Endothelial cell of umbilical vein (primary cell): ENCODE measurements at regions not wholly inside any gene's neighbourhood (a gene's known extent, or its start where the extent isn't known, plus 50 kb on each side); places are given as distances from the start of the nearest gene placed in this dataset.

ENCODE experiments used
- BruUV-seq: library from RNA; stranded (reverse); fragments of 400-500 nt; replicated peaks from 2 replicates; lab custom pipeline; 2021; lab: Mats Ljungman, UMichigan
- CTCF ChIA-PET: fragments of 300-600, 350-600 bp; sonication (Branson Sonifier 250); formaldehyde crosslinking; loops from one replicate; lab custom pipeline; 2021; ENCODE audit warnings: antibody characterized with exemption, inconsistent platforms; lab: Charles Lee
- POLR2A ChIA-PET: fragments of 300-600, 350-600 bp; sonication (Branson Sonifier 250); formaldehyde crosslinking; loops from one replicate; lab custom pipeline; 2021; ENCODE audit warnings: antibody characterized with exemption, inconsistent platforms; lab: Charles Lee
- DNase-seq: peaks from one replicate; pipeline ENCODE4 v3.0.0-alpha.2; 2011; ENCODE audit warnings: low read depth, low spot score
- FAIRE-seq: peaks from 2 replicates; lab custom pipeline; 2011; peaks lifted over from hg19 to GRCh38; lab: Jason Lieb, UNC
- H2AFZ ChIP-seq: 2 replicates; pipeline ENCODE4 v1.6.0; 2012; ENCODE audit warnings: low read depth, low read length, control low read depth, inconsistent platforms
- H3K27ac ChIP-seq: 2 replicates; pipeline ENCODE4 v1.5.1; 2011; ENCODE audit warnings: low read depth, mild to moderate bottlenecking, control low read depth, low read length, moderate library complexity; ENCODE audit not compliant: insufficient read depth
- H3K27me3 ChIP-seq, 2 experiments: 2 replicates each; pipeline versions ENCODE4 v1.6.0 to v1.6.1; 2011; ENCODE audit warnings: low read length in 2 of 2, mixed read lengths in 1 of 2; ENCODE audit not compliant: control insufficient read depth in 2 of 2, insufficient read depth in 2 of 2
- H3K36me3 ChIP-seq, 2 experiments: 2 replicates in 1 of 2; 3 replicates in 1 of 2; pipeline ENCODE4 v1.5.1; 2011; ENCODE audit warnings: low read length in 2 of 2, mild to moderate bottlenecking in 1 of 2, moderate library complexity in 1 of 2; ENCODE audit not compliant: control insufficient read depth in 2 of 2, insufficient read depth in 2 of 2; ENCODE audit errors: extremely low read depth in 1 of 2
- H3K4me1 ChIP-seq: 3 replicates; pipeline ENCODE4 v1.5.1; 2011; ENCODE audit warnings: mild to moderate bottlenecking, low read length; ENCODE audit not compliant: control insufficient read depth, insufficient read depth; ENCODE audit errors: extremely low read depth
- H3K4me2 ChIP-seq: 2 replicates; pipeline ENCODE4 v1.6.1; 2011; ENCODE audit warnings: low read length, control low read depth, mixed read lengths; ENCODE audit not compliant: insufficient read depth
- H3K4me3 ChIP-seq, 3 experiments: fragments of 200-600 bp in 1 of 3; sonication (generic), shearing (Covaris generic) in 1 of 3; replicated peaks in 1 of 3; 2 replicates each; pipeline ENCODE4 v1.5.1; 2011 to 2016; ENCODE audit warnings: control low read depth in 3 of 3, low read length in 3 of 3, mild to moderate bottlenecking in 2 of 3, inconsistent platforms in 1 of 3, low read depth in 1 of 3, moderate library complexity in 1 of 3; ENCODE audit not compliant: insufficient read depth in 1 of 3
- H3K79me2 ChIP-seq: 2 replicates; pipeline ENCODE4 v1.6.0; 2012; ENCODE audit warnings: low read length, inconsistent platforms; ENCODE audit not compliant: control insufficient read depth, insufficient read depth
- H3K9ac ChIP-seq: replicated peaks from 2 replicates; pipeline ENCODE3; 2011; ENCODE audit warnings: low read length, control low read depth; ENCODE audit not compliant: insufficient read depth; ENCODE audit errors: extremely low read depth
- H3K9me1 ChIP-seq: replicated peaks from 3 replicates; pipeline ENCODE4 v1.6.0; 2011; ENCODE audit warnings: mild to moderate bottlenecking, low read length; ENCODE audit not compliant: control insufficient read depth, insufficient read depth; ENCODE audit errors: extremely low read depth
- H3K9me3 ChIP-seq: replicated peaks from 2 replicates; pipeline ENCODE4 v1.5.1; 2012; ENCODE audit warnings: low read length, inconsistent platforms; ENCODE audit not compliant: control insufficient read depth, insufficient read depth
- H4K20me1 ChIP-seq: replicated peaks from 2 replicates; pipeline ENCODE3; 2011; ENCODE audit warnings: mild to moderate bottlenecking, low read length; ENCODE audit not compliant: control insufficient read depth, insufficient read depth; ENCODE audit errors: extremely low read depth
- EZH2 ChIP-seq: IDR thresholded peaks from 2 replicates; pipeline ENCODE4 v1.6.1; 2012; ENCODE audit warnings: borderline replicate concordance, low read depth, mild to moderate bottlenecking, moderate library complexity, low read length, inconsistent platforms; ENCODE audit not compliant: severe bottlenecking
- FOS ChIP-seq: IDR thresholded peaks from 2 replicates; pipeline ENCODE4 v1.6.1; 2011; ENCODE audit warnings: mild to moderate bottlenecking, low read length, moderate library complexity, borderline replicate concordance; ENCODE audit not compliant: insufficient read depth
- JUN ChIP-seq: IDR thresholded peaks from 2 replicates; pipeline ENCODE4 v1.6.1; 2011; ENCODE audit warnings: borderline replicate concordance, low read depth; ENCODE audit not compliant: insufficient read length, insufficient read depth
- POLR2A ChIP-seq: IDR thresholded peaks from 2 replicates; pipeline ENCODE4 v1.6.1; 2012; ENCODE audit warnings: low read depth, mild to moderate bottlenecking, control low read depth, low read length
- dilution Hi-C: fragments of 300-500 bp; cut with MboI; formaldehyde crosslinking; loops from one replicate; pipeline ENCODE4 v1.15.0; 2019; ENCODE audit warnings: low sequenced_read_pairs; ENCODE audit not compliant: extremely low pct_ligation_motif_present
- intact Hi-C: fragments of 100-400 bp; cut with micrococcal nuclease; formaldehyde crosslinking; loops from one replicate; pipeline ENCODE4 v1.10.0; 2022
- TF ChIP-seq, protein P1 (sequence below): IDR thresholded peaks from 2 replicates; pipeline ENCODE4 v1.6.1; 2011; ENCODE audit not compliant: insufficient read depth, insufficient read length

DNA sequence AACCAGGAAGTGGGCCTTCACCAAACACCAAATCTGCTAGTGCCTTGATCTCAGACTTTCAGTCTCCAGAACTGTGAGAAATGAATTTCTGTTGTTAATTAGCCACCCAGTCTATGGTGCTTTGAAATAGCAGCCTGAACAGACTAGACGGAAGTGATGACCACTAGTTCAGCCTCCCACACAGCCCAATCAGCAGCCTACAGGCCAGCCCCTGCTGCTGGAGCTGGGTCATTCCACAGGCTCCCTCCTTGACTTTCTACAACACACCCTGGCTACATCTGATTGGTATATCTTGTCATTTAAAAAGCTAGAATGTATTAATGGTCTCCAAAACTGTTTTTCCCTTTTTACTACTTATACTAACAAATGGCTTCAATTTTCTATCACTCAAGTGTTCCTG lies 277.2 kb upstream of the TAC1 start:
- BruUV-seq, result no TSS peak
- Histone ChIP-seq H3K9ac (no peak overlapping the region), H3K4me3 (no peak overlapping the region), H3K27ac (no peak overlapping the region), H3K9me1 (no peaks in the 10 kb centered on the region), H3K27me3 (no peaks in the 10 kb centered on the region), H3K9me3 (no peaks in the 10 kb centered on the region), H2AFZ (no peak overlapping the region), H3K4me2 (no peak overlapping the region), H3K36me3 (no peaks in the 10 kb centered on the region), H4K20me1 (no peaks in the 10 kb centered on the region), H3K4me1 (no peaks in the 10 kb centered on the region), H3K79me2 (no peaks in the 10 kb centered on the region)
- POLR2A ChIA-PET, result no interaction called here
- CTCF ChIA-PET, result no interaction called here
- intact Hi-C loops, result no loop called here
- TF ChIP-seq, protein P1, sequence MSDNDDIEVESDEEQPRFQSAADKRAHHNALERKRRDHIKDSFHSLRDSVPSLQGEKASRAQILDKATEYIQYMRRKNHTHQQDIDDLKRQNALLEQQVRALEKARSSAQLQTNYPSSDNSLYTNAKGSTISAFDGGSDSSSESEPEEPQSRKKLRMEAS, result no peak
- TF ChIP-seq JUN (no peak), POLR2A (no peak)
- dilution Hi-C loops, result no loop called here
- DNase-seq (no peak), FAIRE-seq (no peak)

DNA sequence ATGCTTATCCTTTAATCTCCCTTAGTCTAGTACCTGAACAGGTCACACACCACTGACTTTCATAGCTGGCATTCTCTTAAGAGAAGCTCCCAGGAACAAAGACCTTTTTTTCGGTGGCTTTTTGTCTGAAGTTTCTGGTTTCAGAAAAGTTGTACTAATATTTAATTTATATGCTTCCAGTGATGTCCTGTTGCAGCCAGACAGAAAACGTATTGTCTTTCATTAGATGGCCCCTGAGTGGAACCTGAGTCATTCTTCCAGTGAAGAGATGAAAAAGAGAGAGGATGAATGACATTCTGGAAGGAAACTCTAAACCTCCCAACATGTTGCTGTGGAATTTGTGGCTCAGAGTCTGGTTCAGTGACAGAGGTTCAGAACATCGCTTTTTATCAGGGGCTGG lies 274.8 kb upstream of the TAC1 start:
- POLR2A ChIA-PET, result no interaction called here
- Histone ChIP-seq H3K79me2 (no peaks in the 10 kb centered on the region), H3K4me3 (no peak overlapping the region), H3K4me1 (no peaks in the 10 kb centered on the region), H3K9me3 (no peaks in the 10 kb centered on the region), H3K4me2 (no peak overlapping the region), H3K36me3 (no peaks in the 10 kb centered on the region), H3K27me3 (no peaks in the 10 kb centered on the region), H2AFZ (no peak overlapping the region), H4K20me1 (no peaks in the 10 kb centered on the region), H3K9ac (no peak overlapping the region), H3K9me1 (no peaks in the 10 kb centered on the region), H3K27ac (no peak overlapping the region)
- DNase-seq (no peak), FAIRE-seq (no peak)
- TF ChIP-seq FOS (no peak), EZH2 (no peak)
- TF ChIP-seq, protein P1, result no peak
- CTCF ChIA-PET, result no interaction called here
- no TSS peak for BruUV-seq
- intact Hi-C loops, result no loop called here
- dilution Hi-C loops, result no loop called here
